ENCODE measurements at regions not wholly inside any gene's neighbourhood (a gene's known extent, or its start where the extent isn't known, plus 50 kb on each side); places are given as distances from the start of the nearest gene placed in this dataset.

DNA sequence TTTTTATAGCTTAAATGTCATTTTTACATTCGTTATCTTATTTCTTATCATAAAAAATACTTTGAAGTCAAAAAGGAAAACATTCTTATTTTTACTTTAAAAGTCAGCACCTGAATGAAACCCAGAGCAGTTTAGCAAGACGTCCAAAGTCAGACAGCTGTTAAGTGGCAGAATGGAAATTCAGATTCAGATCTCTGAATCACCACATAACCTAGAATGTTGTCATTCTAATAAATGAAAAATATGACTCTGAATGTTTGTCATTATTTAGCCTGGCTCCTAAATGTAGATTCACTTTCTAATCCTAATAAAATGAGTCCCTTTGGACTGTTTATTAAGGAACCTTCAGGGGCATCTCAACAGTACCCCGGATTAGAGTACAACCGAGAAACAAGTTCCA is 75.2 kb upstream of the RGS7 start:
- no TSS peak for BruUV-seq (replicated peaks)
- no peak overlapping the region for H3K4me3 ChIP-seq (replicated peaks in 1 of 3; ENCODE audit: insufficient read depth in 1 of 3, low read depth in 2 of 3, low read length in 3 of 3)
- 0 out of 5 replicates have a peak, but pooled peaks cover 0 to 3% of the 10 kb centered on the region in 2 experiments for H3K27me3 ChIP-seq (ENCODE audit: control insufficient read depth in 1 of 2, insufficient read depth in 2 of 2, low read length in 2 of 2)
- no peak overlapping the region for H3K27ac ChIP-seq (ENCODE audit: extremely low read length, insufficient read depth, low read length)
- no peak overlapping the region for H3K9ac ChIP-seq (ENCODE audit: insufficient read depth, low read depth, low read length)
- TF ChIP-seq, protein P1, sequence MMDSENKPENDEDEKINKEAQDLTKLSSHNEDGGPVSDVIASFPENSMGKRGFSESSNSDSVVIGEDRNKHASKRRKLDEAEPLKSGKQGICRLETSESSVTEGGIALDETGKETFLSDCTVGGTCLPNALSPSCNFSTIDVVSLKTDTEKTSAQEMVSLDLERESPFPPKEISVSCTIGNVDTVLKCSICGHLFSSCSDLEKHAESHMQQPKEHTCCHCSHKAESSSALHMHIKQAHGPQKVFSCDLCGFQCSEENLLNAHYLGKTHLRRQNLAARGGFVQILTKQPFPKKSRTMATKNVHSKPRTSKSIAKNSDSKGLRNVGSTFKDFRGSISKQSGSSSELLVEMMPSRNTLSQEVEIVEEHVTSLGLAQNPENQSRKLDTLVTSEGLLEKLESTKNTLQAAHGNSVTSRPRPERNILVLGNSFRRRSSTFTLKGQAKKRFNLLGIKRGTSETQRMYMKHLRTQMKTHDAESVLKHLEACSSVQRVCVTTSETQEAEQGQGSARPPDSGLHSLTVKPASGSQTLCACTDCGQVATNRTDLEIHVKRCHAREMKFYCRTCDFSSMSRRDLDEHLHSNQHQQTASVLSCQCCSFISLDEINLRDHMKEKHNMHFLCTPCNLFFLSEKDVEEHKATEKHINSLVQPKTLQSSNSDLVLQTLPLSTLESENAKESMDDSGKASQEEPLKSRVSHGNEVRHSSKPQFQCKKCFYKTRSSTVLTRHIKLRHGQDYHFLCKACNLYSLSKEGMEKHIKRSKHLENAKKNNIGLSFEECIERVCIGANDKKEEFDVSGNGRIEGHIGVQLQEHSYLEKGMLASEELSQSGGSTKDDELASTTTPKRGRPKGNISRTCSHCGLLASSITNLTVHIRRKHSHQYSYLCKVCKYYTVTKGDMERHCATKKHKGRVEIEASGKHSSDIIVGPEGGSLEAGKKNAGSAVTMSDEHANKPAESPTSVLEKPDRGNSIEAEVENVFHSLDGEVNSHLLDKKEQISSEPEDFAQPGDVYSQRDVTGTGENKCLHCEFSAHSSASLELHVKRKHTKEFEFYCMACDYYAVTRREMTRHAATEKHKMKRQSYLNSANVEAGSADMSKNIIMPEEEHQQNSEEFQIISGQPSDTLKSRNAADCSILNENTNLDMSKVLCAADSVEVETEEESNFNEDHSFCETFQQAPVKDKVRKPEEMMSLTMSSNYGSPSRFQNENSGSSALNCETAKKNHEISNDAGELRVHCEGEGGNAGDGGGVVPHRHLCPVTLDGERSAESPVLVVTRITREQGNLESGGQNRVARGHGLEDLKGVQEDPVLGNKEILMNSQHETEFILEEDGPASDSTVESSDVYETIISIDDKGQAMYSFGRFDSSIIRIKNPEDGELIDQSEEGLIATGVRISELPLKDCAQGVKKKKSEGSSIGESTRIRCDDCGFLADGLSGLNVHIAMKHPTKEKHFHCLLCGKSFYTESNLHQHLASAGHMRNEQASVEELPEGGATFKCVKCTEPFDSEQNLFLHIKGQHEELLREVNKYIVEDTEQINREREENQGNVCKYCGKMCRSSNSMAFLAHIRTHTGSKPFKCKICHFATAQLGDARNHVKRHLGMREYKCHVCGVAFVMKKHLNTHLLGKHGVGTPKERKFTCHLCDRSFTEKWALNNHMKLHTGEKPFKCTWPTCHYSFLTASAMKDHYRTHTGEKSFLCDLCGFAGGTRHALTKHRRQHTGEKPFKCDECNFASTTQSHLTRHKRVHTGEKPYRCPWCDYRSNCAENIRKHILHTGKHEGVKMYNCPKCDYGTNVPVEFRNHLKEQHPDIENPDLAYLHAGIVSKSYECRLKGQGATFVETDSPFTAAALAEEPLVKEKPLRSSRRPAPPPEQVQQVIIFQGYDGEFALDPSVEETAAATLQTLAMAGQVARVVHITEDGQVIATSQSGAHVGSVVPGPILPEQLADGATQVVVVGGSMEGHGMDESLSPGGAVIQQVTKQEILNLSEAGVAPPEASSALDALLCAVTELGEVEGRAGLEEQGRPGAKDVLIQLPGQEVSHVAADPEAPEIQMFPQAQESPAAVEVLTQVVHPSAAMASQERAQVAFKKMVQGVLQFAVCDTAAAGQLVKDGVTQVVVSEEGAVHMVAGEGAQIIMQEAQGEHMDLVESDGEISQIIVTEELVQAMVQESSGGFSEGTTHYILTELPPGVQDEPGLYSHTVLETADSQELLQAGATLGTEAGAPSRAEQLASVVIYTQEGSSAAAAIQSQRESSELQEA (CRISPR knock-in tag; IDR thresholded peaks at IDR 0.05; ENCODE audit: not compliant biosample characterization) = no peak
- TF ChIP-seq, protein P2, sequence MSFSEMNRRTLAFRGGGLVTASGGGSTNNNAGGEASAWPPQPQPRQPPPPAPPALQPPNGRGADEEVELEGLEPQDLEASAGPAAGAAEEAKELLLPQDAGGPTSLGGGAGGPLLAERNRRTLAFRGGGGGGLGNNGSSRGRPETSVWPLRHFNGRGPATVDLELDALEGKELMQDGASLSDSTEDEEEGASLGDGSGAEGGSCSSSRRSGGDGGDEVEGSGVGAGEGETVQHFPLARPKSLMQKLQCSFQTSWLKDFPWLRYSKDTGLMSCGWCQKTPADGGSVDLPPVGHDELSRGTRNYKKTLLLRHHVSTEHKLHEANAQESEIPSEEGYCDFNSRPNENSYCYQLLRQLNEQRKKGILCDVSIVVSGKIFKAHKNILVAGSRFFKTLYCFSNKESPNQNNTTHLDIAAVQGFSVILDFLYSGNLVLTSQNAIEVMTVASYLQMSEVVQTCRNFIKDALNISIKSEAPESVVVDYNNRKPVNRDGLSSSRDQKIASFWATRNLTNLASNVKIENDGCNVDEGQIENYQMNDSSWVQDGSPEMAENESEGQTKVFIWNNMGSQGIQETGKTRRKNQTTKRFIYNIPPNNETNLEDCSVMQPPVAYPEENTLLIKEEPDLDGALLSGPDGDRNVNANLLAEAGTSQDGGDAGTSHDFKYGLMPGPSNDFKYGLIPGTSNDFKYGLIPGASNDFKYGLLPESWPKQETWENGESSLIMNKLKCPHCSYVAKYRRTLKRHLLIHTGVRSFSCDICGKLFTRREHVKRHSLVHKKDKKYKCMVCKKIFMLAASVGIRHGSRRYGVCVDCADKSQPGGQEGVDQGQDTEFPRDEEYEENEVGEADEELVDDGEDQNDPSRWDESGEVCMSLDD (CRISPR knock-in tag; IDR thresholded peaks at IDR 0.05; ENCODE audit: borderline replicate concordance) = no peak
- TF ChIP-seq ZNF142 (CRISPR knock-in tag; IDR thresholded peaks at IDR 0.05) = no peak
- TF ChIP-seq ZNF75D (CRISPR knock-in tag; IDR thresholded peaks at IDR 0.05; ENCODE audit: borderline replicate concordance) = no peak
- no peak for TF ChIP-seq GABPA (IDR thresholded peaks at IDR 0.05; ENCODE audit: low read depth, low read length)
- no peak for TF ChIP-seq GABPA (CRISPR knock-in tag; IDR thresholded peaks at IDR 0.05; ENCODE audit: low read depth)
- H2AFZ ChIP-seq (ENCODE audit: low read length) = no peak overlapping the region
- DNase-seq (ENCODE audit: low spot score) = no peak
- H3K79me2 ChIP-seq (ENCODE audit: insufficient read depth, low read length) = no peaks in the 10 kb centered on the region
- no peak for FAIRE-seq
- ChIA-PET POLR2A (no interaction called here), CTCF (ENCODE audit: low intra/inter-chr PET ratio, low total read pairs) (no interaction called here)
- no peak overlapping the region for H3K4me2 ChIP-seq (ENCODE audit: low read depth, low read length)
- intact Hi-C loops (cut with micrococcal nuclease; ENCODE audit: unreplicated experiment) = no loop called here
- no peaks in the 10 kb centered on the region for H3K4me1 ChIP-seq (ENCODE audit: insufficient read depth, low read length)
- no peaks in the 10 kb centered on the region for H4K20me1 ChIP-seq (ENCODE audit: insufficient read depth, low read length)
- in situ Hi-C loops (cut with HindIII; ENCODE audit: extremely low pct_ligation_motif_present, low pct_unique_long_range_greater_than_20kb) = no loop called here
- no peak for ATAC-seq
- no peaks in the 10 kb centered on the region for H3K36me3 ChIP-seq (replicated peaks in 1 of 2; ENCODE audit: control insufficient read depth in 1 of 2, insufficient read depth in 2 of 2, low read length in 2 of 2)
- WGBS (ENCODE audit: low lambda C conversion rate) = under 1% methylated on average over 4 of the region's 4 CpGs
- no peaks in the 10 kb centered on the region for H3K9me3 ChIP-seq (ENCODE audit: low read length)
